ENCODE measurements at regions not wholly inside any gene's neighbourhood (a gene's known extent, or its start where the extent isn't known, plus 50 kb on each side); places are given as distances from the start of the nearest gene placed in this dataset.

GRCh38 chr4:188887905-188888304, 748.7 kb downstream of the TRIML1 start:
- Histone ChIP-seq H3K9me3 (ENCODE audit: control insufficient read depth, low read length) (no peaks in the 10 kb centered on the region), H3K27ac (ENCODE audit: low read depth, low read length) (no peak overlapping the region), H3K4me3 (ENCODE audit: low read length) (no peak overlapping the region), H3K36me3 (ENCODE audit: control insufficient read depth, insufficient read depth, low read length) (no peaks in the 10 kb centered on the region), H3K27me3 (ENCODE audit: control insufficient read depth, insufficient read depth, low read length, poor library complexity, severe bottlenecking) (no peaks in the 10 kb centered on the region), H3K4me1 (ENCODE audit: control insufficient read depth, insufficient read depth, low read length) (no peaks in the 10 kb centered on the region), H3K9ac (ENCODE audit: extremely low read depth, low read length, poor library complexity, severe bottlenecking) (no peak overlapping the region)
- no peak for DNase-seq
- Mint-ChIP-seq H3K4me3 (no peak overlapping the region), H3K36me3 (ENCODE audit: low read depth) (no peaks in the 10 kb centered on the region), H3K4me1 (no peaks in the 10 kb centered on the region), H3K9me3 (no peaks in the 10 kb centered on the region), H3K27me3 (ENCODE audit: insufficient read depth) (no peaks in the 10 kb centered on the region), H3K27ac (no peak overlapping the region)
- 83% methylated on average over 2 of the region's 2 CpGs; no CpG with 5 or more reads in 1 of the 2 experiments for WGBS, 2 experiments (ENCODE audit: insufficient coverage in 1 of 2, insufficient read length in 1 of 2)
- TF ChIP-seq CTCF (conservative IDR thresholded peaks at IDR 0.05), result no peak

- no peaks in the 10 kb centered on the region for H3K4me1 Mint-ChIP-seq
- no peak for TF ChIP-seq CTCF (conservative IDR thresholded peaks at IDR 0.05)
- H3K27ac Mint-ChIP-seq, result no peak overlapping the region
- H3K36me3 ChIP-seq (ENCODE audit: control insufficient read depth, insufficient read depth, low read length), result no peaks in the 10 kb centered on the region
- WGBS, 2 experiments (ENCODE audit: insufficient coverage in 1 of 2, insufficient read length in 1 of 2), result 89 to 100% methylated on average over 1 to 2 of the region's 2 CpGs
- no peak overlapping the region for H3K4me3 ChIP-seq (ENCODE audit: low read length)
- no peak overlapping the region for H3K9ac ChIP-seq (ENCODE audit: extremely low read depth, low read length, poor library complexity, severe bottlenecking)
- no peaks in the 10 kb centered on the region for H3K9me3 ChIP-seq (ENCODE audit: control insufficient read depth, low read length)
- no peaks in the 10 kb centered on the region for H3K4me1 ChIP-seq (ENCODE audit: control insufficient read depth, insufficient read depth, low read length)
- H3K27me3 Mint-ChIP-seq (ENCODE audit: insufficient read depth), result no peaks in the 10 kb centered on the region
- no peak overlapping the region for H3K4me3 Mint-ChIP-seq
- H3K27ac ChIP-seq (ENCODE audit: low read depth, low read length), result no peak overlapping the region
- H3K27me3 ChIP-seq (ENCODE audit: control insufficient read depth, insufficient read depth, low read length, poor library complexity, severe bottlenecking), result no peaks in the 10 kb centered on the region
- no peaks in the 10 kb centered on the region for H3K9me3 Mint-ChIP-seq
- no peak for DNase-seq
- H3K36me3 Mint-ChIP-seq (ENCODE audit: low read depth), result no peaks in the 10 kb centered on the region
These were observed 753.6 kb downstream of the TRIML1 start for GRCh38 chr4:188892837-188893236.

GRCh38 chr4:188903986-188904385, 764.7 kb downstream of the TRIML1 start:
- Histone ChIP-seq H3K4me3 (ENCODE audit: low read length) (no peak overlapping the region), H3K27ac (ENCODE audit: low read depth, low read length) (no peak overlapping the region), H3K9me3 (ENCODE audit: control insufficient read depth, low read length) (no peaks in the 10 kb centered on the region), H3K36me3 (ENCODE audit: control insufficient read depth, insufficient read depth, low read length) (no peaks in the 10 kb centered on the region), H3K27me3 (ENCODE audit: control insufficient read depth, insufficient read depth, low read length, poor library complexity, severe bottlenecking) (no peaks in the 10 kb centered on the region), H3K4me1 (ENCODE audit: control insufficient read depth, insufficient read depth, low read length) (no peaks in the 10 kb centered on the region), H3K9ac (ENCODE audit: extremely low read depth, low read length, poor library complexity, severe bottlenecking) (no peak overlapping the region)
- DNase-seq, result no peak
- H3K27me3 Mint-ChIP-seq (ENCODE audit: insufficient read depth), result no peaks in the 10 kb centered on the region
- no peaks in the 10 kb centered on the region for H3K9me3 Mint-ChIP-seq
- 89 to 94% methylated on average over 2 of the region's 2 CpGs for WGBS, 2 experiments (ENCODE audit: insufficient coverage in 1 of 2, insufficient read length in 1 of 2)
- H3K4me3 Mint-ChIP-seq, result no peak overlapping the region
- no peak overlapping the region for H3K27ac Mint-ChIP-seq
- TF ChIP-seq CTCF (conservative IDR thresholded peaks at IDR 0.05), result peak; percentile 40
- no peaks in the 10 kb centered on the region for H3K4me1 Mint-ChIP-seq
- no peaks in the 10 kb centered on the region for H3K36me3 Mint-ChIP-seq (ENCODE audit: low read depth)

All from endodermal cell (in vitro differentiated cells).